ENCODE measurements at regions not wholly inside any gene's neighbourhood (a gene's known extent, or its start where the extent isn't known, plus 50 kb on each side); places are given as distances from the start of the nearest gene placed in this dataset.
"Not testable (repeated sequence)": the region's sequence is repeated elsewhere in the genome, so short reads cannot be mapped to it uniquely, and the experiment has no call there.

DNA sequence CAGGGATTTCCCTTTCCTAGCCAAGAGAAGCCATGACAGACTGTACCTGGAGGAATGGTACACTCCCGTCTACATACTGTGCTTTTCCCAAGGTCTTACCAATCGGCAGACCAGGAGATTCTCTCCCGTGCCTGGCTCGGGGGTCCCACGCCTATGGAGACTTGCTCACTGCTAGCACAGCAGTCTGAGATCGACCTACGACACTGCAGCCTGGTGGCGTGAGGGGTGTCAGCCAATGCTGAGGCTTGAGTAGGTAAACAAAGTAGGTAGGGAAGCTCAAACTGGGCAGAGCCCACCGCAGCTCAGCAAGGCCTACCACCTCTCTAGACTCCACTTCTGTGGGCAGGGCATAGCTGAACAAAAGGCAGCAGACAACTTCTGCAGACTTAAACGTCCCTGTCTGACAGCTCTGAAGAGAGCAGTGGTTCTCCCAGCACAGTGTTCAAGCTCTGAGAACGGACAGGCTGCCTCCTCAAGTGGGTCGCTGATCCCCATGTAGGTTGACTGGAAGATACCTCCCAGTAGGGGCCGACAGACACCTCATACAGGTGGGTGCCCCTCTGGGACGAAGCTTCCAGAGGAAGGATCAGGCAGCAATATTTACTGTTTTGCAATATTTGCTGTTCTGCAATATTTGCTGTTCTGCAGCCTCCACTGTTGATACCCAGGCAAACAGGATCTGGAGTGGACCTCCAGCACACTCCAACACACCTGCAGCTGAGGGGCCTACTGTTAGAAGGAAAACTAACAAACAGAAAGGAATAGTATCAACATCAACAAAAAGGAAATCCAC lies 270.4 kb upstream of the TLE3 start:
- Mint-ChIP-seq H3K4me1 (ENCODE audit: low read depth) (peaks cover 12% of the 10 kb centered on the region), H3K27me3 (peaks cover 17% of the 10 kb centered on the region)
- intact Hi-C loops (cut with micrococcal nuclease); H3K27ac Mint-ChIP-seq; H3K36me3 Mint-ChIP-seq; H3K4me3 Mint-ChIP-seq; POLR2A ChIA-PET; H3K9me3 Mint-ChIP-seq; DNase-seq: not testable (repeated sequence)
- CTCF ChIA-PET = interaction anchor here (1.1 kb wide), 1 partner anchor 99 kb away, joined by 3 read pairs; no protein-coding TSS in a partner anchor

- CTCF ChIA-PET; H3K36me3 Mint-ChIP-seq; intact Hi-C loops (cut with micrococcal nuclease); H3K27ac Mint-ChIP-seq; H3K4me3 Mint-ChIP-seq; H3K9me3 Mint-ChIP-seq; DNase-seq; POLR2A ChIA-PET: not testable (repeated sequence)
- Mint-ChIP-seq H3K4me1 (ENCODE audit: low read depth) (peaks cover 12% of the 10 kb centered on the region), H3K27me3 (peaks cover 23% of the 10 kb centered on the region)
Measured at GRCh38 chr15:70364023-70364422, 266.3 kb upstream of the TLE3 start.

- no peak for DNase-seq
- no peaks in the 10 kb centered on the region for H3K36me3 Mint-ChIP-seq
- H3K9me3 Mint-ChIP-seq = no peaks in the 10 kb centered on the region
- ChIA-PET POLR2A (no interaction called here), CTCF (interaction anchor here (0.6 to 1.1 kb wide), 3 partner anchors 78 to 131 kb away, joined by 3 to 4 read pairs (median 3); no protein-coding TSS in a partner anchor)
- peaks cover 4% of the 10 kb centered on the region for H3K4me1 Mint-ChIP-seq (ENCODE audit: low read depth)
- intact Hi-C loops (cut with micrococcal nuclease) = no loop called here
- H3K27me3 Mint-ChIP-seq = peaks cover 16% of the 10 kb centered on the region
- no peak overlapping the region for H3K4me3 Mint-ChIP-seq
- H3K27ac Mint-ChIP-seq = no peak overlapping the region
Measured at GRCh38 chr15:70362886-70363285, 265.2 kb upstream of the TLE3 start.

GRCh38 chr15:70362350-70362749 lies 264.6 kb upstream of the TLE3 start:
- no peak for DNase-seq
- H3K36me3 Mint-ChIP-seq = no peaks in the 10 kb centered on the region
- peaks cover 16% of the 10 kb centered on the region for H3K27me3 Mint-ChIP-seq
- intact Hi-C loops (cut with micrococcal nuclease) = no loop called here
- H3K4me1 Mint-ChIP-seq (ENCODE audit: low read depth) = peaks cover 1% of the 10 kb centered on the region
- no peaks in the 10 kb centered on the region for H3K9me3 Mint-ChIP-seq
- no peak overlapping the region for H3K4me3 Mint-ChIP-seq
- ChIA-PET POLR2A (no interaction called here), CTCF (interaction anchor here (1.1 kb wide), 1 partner anchor 98 kb away, joined by 3 read pairs; no protein-coding TSS in a partner anchor)
- H3K27ac Mint-ChIP-seq = no peak overlapping the region

GRCh38 chr15:70361891-70362290 lies 264.2 kb upstream of the TLE3 start:
- H3K4me1 Mint-ChIP-seq (ENCODE audit: low read depth) = peaks cover 1% of the 10 kb centered on the region
- no peaks in the 10 kb centered on the region for H3K9me3 Mint-ChIP-seq
- H3K27ac Mint-ChIP-seq = no peak overlapping the region
- ChIA-PET CTCF (interaction anchor here (1.1 kb wide), 1 partner anchor 98 kb away, joined by 3 read pairs; no protein-coding TSS in a partner anchor), POLR2A (no interaction called here)
- H3K27me3 Mint-ChIP-seq = peaks cover 13% of the 10 kb centered on the region
- DNase-seq = no peak
- no peak overlapping the region for H3K4me3 Mint-ChIP-seq
- H3K36me3 Mint-ChIP-seq = no peaks in the 10 kb centered on the region
- intact Hi-C loops (cut with micrococcal nuclease) = no loop called here

GRCh38 chr15:70361106-70361505 lies 263.4 kb upstream of the TLE3 start:
- H3K9me3 Mint-ChIP-seq = no peaks in the 10 kb centered on the region
- peaks cover 1% of the 10 kb centered on the region for H3K4me1 Mint-ChIP-seq (ENCODE audit: low read depth)
- no peak overlapping the region for H3K4me3 Mint-ChIP-seq
- H3K27me3 Mint-ChIP-seq = peaks cover 12% of the 10 kb centered on the region
- no peak overlapping the region for H3K27ac Mint-ChIP-seq
- CTCF ChIA-PET = no interaction called here
- intact Hi-C loops (cut with micrococcal nuclease) = no loop called here
- no peak for DNase-seq
- no peaks in the 10 kb centered on the region for H3K36me3 Mint-ChIP-seq
- POLR2A ChIA-PET = no interaction called here

GRCh38 chr15:70358871-70359647 lies 261.3 kb upstream of the TLE3 start:
- no peak overlapping the region for H3K27ac Mint-ChIP-seq
- CTCF ChIA-PET = no interaction called here
- no peaks in the 10 kb centered on the region for H3K36me3 Mint-ChIP-seq
- H3K4me3 Mint-ChIP-seq = no peak overlapping the region
- POLR2A ChIA-PET = no interaction called here
- no peak for DNase-seq
- H3K9me3 Mint-ChIP-seq = no peaks in the 10 kb centered on the region
- no peaks in the 10 kb centered on the region for H3K4me1 Mint-ChIP-seq (ENCODE audit: low read depth)
- intact Hi-C loops (cut with micrococcal nuclease) = no loop called here
- peaks cover 12% of the 10 kb centered on the region for H3K27me3 Mint-ChIP-seq

DNA sequence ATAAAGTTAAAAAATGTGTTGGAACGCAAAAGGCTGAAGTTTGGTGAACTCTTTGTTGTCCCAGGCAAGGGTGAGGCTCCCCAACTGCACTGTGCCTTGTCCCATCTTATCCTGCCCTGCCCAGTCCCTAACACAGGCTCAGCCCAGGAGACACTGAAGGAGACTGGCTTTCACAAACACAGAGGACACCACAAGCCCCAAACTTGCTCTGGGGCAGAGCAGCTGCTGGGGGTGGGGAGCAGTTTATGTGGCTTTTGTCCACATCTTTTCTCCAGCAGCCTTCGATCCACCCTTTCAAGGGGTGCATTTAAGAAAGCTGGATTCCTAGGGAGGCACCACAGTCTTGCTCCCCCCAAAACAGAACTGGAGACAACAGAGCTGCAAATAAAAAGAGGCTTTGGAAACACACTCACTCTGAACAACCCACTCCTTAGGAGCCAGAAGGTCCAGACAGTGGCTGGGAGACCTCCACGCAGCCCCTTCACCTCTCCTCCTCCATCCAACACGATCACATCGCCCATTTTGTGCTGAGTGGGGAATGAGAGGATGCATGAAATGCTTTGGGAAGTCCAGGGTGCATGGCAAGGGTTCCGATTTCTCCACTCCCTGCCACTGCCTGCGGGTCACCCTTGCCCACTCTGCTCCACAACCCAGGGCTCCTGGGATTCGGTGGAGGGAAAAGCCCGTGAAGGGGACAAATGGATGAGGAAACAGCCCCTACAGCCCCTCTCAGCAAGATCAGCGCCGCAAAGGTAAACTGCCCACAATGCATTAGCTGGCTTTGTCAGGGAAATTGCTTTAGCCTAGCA lies 260.5 kb upstream of the TLE3 start:
- Mint-ChIP-seq H3K4me3 (no peak overlapping the region), H3K4me1 (ENCODE audit: low read depth) (no peaks in the 10 kb centered on the region), H3K36me3 (no peaks in the 10 kb centered on the region), H3K27ac (no peak overlapping the region), H3K9me3 (no peaks in the 10 kb centered on the region), H3K27me3 (peaks cover 10% of the 10 kb centered on the region)
- ChIA-PET CTCF (no interaction called here), POLR2A (no interaction called here)
- DNase-seq = no peak
- intact Hi-C loops (cut with micrococcal nuclease) = no loop called here

DNA sequence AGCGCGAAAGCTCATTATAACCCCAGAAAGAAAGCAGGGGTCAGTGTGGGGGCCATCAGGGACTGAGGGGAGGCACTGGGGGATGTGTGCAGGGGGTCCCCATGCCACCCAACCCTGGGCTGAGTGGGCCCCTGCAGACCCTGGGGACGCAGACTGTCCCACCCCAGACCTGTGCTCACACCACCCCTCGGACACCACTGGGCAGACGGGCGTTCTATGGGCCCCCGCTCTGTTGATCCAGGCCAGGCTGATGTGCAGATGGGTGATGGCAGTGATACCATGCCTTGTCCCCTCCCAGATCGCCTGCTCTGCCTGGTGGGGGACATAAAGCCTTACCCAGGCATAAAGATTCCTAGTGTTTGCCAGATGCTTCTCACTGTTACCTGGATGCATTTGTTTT lies 259.7 kb upstream of the TLE3 start:
- Mint-ChIP-seq H3K4me1 (ENCODE audit: low read depth) (no peaks in the 10 kb centered on the region), H3K9me3 (no peaks in the 10 kb centered on the region), H3K4me3 (no peak overlapping the region), H3K27me3 (peaks cover 9% of the 10 kb centered on the region), H3K36me3 (no peaks in the 10 kb centered on the region), H3K27ac (no peak overlapping the region)
- intact Hi-C loops (cut with micrococcal nuclease) = no loop called here
- DNase-seq = no peak
- CTCF ChIA-PET = no interaction called here
- POLR2A ChIA-PET = no interaction called here

DNA sequence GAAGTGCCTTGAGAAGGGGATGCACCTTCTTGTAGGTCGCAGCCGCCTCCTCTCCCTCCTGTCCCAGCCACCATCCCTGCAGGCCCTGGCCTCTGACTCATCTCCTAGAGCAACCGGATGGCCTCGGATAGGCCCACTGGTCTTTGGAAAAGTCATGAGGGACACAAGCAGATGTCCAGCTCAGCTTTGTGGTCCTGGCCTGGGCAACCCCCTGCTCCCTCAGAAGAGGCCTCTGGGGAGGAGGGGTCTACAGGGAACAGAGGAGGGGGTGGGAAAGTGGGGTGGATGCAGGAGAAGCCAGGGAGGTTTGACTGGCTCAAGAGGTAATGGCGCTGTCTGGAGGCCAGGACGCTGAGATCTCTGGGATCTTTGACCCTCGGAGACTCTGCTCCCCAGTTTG lies 259.2 kb upstream of the TLE3 start:
- DNase-seq = no peak
- Mint-ChIP-seq H3K27me3 (peaks cover 9% of the 10 kb centered on the region), H3K4me3 (no peak overlapping the region), H3K4me1 (ENCODE audit: low read depth) (no peaks in the 10 kb centered on the region), H3K36me3 (no peaks in the 10 kb centered on the region), H3K9me3 (no peaks in the 10 kb centered on the region), H3K27ac (no peak overlapping the region)
- POLR2A ChIA-PET = no interaction called here
- CTCF ChIA-PET = no interaction called here
- intact Hi-C loops (cut with micrococcal nuclease) = no loop called here

- H3K36me3 Mint-ChIP-seq = no peaks in the 10 kb centered on the region
- CTCF ChIA-PET = no interaction called here
- no peak overlapping the region for H3K27ac Mint-ChIP-seq
- POLR2A ChIA-PET = no interaction called here
- no peak for DNase-seq
- peaks cover 9% of the 10 kb centered on the region for H3K27me3 Mint-ChIP-seq
- H3K4me3 Mint-ChIP-seq = no peak overlapping the region
- H3K4me1 Mint-ChIP-seq (ENCODE audit: low read depth) = no peaks in the 10 kb centered on the region
- H3K9me3 Mint-ChIP-seq = no peaks in the 10 kb centered on the region
- intact Hi-C loops (cut with micrococcal nuclease) = no loop called here
Measured at GRCh38 chr15:70356062-70356860, 258.5 kb upstream of the TLE3 start.
